GM23248 (cell line): ENCODE measurements at regions not wholly inside any gene's neighbourhood (a gene's known extent, or its start where the extent isn't known, plus 50 kb on each side); places are given as distances from the start of the nearest gene placed in this dataset.

ENCODE experiments used
- EZH2 ChIP-seq: fragments of 200-600 bp; sonication (generic); IDR thresholded peaks from 2 replicates; pipeline ENCODE4 v1.6.1; 2018; ENCODE audit warnings: antibody characterized with exemption, mild to moderate bottlenecking; ENCODE audit not compliant: insufficient read depth, poor library complexity, severe bottlenecking
- EZH2phosphoT487 ChIP-seq: fragments of 200-600 bp; sonication (generic); IDR thresholded peaks from 2 replicates; pipeline ENCODE4 v1.6.1; 2018; ENCODE audit warnings: antibody characterized with exemption, moderate library complexity, mild to moderate bottlenecking, low read depth; ENCODE audit not compliant: insufficient read depth

GRCh38 chr2:239509373-239510143 lies 108.7 kb upstream of the HDAC4 start:
- TF ChIP-seq EZH2 (no peak), EZH2phosphoT487 (no peak)
